ENCODE measurements at regions not wholly inside any gene's neighbourhood (a gene's known extent, or its start where the extent isn't known, plus 50 kb on each side); places are given as distances from the start of the nearest gene placed in this dataset.

DNA sequence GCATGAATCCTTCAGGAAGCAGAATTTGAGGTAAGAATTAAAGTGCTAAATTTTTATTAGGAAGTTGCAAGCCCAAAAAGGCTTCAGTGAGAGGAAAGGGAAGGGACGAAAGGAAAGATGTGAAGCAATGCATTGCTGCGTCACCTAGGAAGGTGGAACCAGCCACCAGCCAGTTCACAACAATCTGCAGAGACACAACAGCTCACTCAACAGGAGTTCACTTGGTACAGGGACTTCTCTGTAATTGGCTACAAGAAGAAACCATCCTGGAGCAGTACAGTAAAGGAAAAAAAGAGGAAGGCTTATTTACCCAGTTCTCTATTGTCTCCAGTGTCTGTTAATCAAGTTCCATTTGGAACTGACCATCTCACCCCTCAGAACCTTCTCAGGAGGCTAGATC is 157.6 kb downstream of the HNRNPD start:
- Mint-ChIP-seq H3K4me3 (ENCODE audit: unreplicated experiment) (no peak overlapping the region), H3K27me3 (ENCODE audit: low read depth) (peaks cover 28% of the 10 kb centered on the region), H3K4me1 (ENCODE audit: low read depth) (no peaks in the 10 kb centered on the region), H3K36me3 (ENCODE audit: low read depth) (no peaks in the 10 kb centered on the region), H3K27ac (ENCODE audit: unreplicated experiment) (no peak overlapping the region), H3K9me3 (ENCODE audit: low read depth) (no peaks in the 10 kb centered on the region)
- no peak for DNase-seq (ENCODE audit: low spot score)
- TF ChIP-seq, protein P1, sequence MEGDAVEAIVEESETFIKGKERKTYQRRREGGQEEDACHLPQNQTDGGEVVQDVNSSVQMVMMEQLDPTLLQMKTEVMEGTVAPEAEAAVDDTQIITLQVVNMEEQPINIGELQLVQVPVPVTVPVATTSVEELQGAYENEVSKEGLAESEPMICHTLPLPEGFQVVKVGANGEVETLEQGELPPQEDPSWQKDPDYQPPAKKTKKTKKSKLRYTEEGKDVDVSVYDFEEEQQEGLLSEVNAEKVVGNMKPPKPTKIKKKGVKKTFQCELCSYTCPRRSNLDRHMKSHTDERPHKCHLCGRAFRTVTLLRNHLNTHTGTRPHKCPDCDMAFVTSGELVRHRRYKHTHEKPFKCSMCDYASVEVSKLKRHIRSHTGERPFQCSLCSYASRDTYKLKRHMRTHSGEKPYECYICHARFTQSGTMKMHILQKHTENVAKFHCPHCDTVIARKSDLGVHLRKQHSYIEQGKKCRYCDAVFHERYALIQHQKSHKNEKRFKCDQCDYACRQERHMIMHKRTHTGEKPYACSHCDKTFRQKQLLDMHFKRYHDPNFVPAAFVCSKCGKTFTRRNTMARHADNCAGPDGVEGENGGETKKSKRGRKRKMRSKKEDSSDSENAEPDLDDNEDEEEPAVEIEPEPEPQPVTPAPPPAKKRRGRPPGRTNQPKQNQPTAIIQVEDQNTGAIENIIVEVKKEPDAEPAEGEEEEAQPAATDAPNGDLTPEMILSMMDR (IDR thresholded peaks at IDR 0.05), result no peak

DNA sequence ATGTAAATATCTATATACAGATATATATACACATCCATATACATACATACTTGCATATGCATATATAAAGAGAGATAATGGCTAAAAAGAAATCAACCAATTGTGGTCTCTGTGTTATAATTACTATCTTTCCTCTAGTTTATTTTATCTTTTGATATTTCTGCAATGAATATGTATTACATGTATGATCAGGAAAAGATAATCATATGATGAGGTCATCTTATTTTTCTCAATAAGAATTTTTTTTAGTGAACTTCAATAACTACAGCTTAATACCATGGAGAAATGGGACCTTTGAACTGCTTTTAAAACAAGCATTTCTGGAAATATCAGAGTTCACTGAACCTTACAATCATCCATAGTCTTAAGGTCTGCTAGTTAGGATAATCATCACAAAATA is 158.0 kb downstream of the HNRNPD start:
- H3K4me1 Mint-ChIP-seq (ENCODE audit: low read depth), result no peaks in the 10 kb centered on the region
- no peaks in the 10 kb centered on the region for H3K36me3 Mint-ChIP-seq (ENCODE audit: low read depth)
- no peak for DNase-seq (ENCODE audit: low spot score)
- no peak overlapping the region for H3K27ac Mint-ChIP-seq (ENCODE audit: unreplicated experiment)
- no peaks in the 10 kb centered on the region for H3K9me3 Mint-ChIP-seq (ENCODE audit: low read depth)
- no peak overlapping the region for H3K4me3 Mint-ChIP-seq (ENCODE audit: unreplicated experiment)
- TF ChIP-seq, protein P1 (IDR thresholded peaks at IDR 0.05), result no peak
- peaks cover 32% of the 10 kb centered on the region for H3K27me3 Mint-ChIP-seq (ENCODE audit: low read depth)

DNA sequence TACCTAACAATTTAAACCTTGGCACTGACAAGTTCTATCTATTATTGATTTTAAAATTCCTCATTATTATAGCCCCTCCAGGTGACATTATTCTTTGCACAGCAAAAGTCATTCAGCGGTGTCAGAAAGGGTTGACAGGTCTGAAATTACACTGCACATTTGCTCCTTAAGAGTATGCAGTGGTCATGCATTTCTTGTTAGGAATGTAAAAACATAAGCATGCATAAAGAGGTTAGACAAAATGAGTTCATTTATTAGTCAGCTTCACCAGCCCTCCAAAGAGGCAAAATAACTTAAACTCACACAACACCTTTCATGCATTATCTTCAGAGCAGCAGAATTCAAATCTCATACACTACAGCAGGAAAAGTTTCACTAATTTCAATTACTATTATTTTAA is 158.8 kb downstream of the HNRNPD start:
- no peak for DNase-seq (ENCODE audit: low spot score)
- Mint-ChIP-seq H3K4me3 (ENCODE audit: unreplicated experiment) (no peak overlapping the region), H3K9me3 (ENCODE audit: low read depth) (no peaks in the 10 kb centered on the region), H3K36me3 (ENCODE audit: low read depth) (no peaks in the 10 kb centered on the region), H3K27ac (ENCODE audit: unreplicated experiment) (no peak overlapping the region), H3K27me3 (ENCODE audit: low read depth) (peaks cover 32% of the 10 kb centered on the region), H3K4me1 (ENCODE audit: low read depth) (no peaks in the 10 kb centered on the region)
- TF ChIP-seq, protein P1 (IDR thresholded peaks at IDR 0.05), result no peak

DNA sequence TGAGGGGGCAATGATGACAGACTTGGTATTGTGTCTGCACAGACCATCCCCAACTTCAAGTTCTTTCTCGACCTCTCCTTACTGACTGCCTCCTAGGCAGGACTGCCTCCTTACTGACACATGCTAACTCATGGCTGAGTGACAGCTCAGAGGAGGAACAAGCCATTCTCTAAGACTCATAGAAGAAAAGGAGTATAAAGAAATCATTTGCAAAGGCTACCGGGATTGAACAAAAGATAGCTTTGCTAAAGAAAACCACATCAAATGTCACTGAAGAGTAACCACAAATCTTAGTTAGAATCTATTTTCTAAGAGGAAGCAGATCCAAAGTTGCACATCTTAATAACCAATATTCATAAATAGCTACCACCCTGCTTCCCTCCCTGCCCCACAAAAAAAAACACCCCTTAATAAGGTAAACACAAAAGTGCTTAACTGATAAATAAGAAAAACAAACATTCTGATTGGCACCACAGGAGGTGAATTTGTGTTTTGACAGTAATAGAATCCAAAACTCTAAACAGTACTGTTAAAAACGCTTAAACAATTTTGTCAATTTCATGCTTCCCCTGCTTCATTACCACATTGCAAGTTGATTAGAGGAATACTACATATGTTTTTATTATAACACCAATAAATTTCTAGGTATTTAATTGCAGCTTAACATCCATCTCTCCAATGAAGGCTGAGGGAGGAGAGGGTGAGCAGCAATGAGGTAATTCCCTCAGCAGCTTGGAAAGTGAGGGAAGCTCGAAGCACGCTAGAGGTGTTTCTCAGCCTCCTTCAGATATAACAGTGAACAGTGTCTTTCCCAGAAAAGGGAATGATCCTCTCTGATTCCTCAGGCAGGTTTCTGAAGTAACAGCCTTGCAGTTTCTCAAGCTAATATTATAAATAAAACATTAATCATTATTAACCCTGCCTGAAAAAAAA is 160.0 kb downstream of the HNRNPD start:
- TF ChIP-seq, protein P1 (IDR thresholded peaks at IDR 0.05), result no peak
- Mint-ChIP-seq H3K4me1 (ENCODE audit: low read depth) (no peaks in the 10 kb centered on the region), H3K9me3 (ENCODE audit: low read depth) (no peaks in the 10 kb centered on the region), H3K27ac (ENCODE audit: unreplicated experiment) (no peak overlapping the region), H3K4me3 (ENCODE audit: unreplicated experiment) (no peak overlapping the region), H3K36me3 (ENCODE audit: low read depth) (no peaks in the 10 kb centered on the region), H3K27me3 (ENCODE audit: low read depth) (peaks cover 29% of the 10 kb centered on the region)
- no peak for DNase-seq (ENCODE audit: low spot score)

DNA sequence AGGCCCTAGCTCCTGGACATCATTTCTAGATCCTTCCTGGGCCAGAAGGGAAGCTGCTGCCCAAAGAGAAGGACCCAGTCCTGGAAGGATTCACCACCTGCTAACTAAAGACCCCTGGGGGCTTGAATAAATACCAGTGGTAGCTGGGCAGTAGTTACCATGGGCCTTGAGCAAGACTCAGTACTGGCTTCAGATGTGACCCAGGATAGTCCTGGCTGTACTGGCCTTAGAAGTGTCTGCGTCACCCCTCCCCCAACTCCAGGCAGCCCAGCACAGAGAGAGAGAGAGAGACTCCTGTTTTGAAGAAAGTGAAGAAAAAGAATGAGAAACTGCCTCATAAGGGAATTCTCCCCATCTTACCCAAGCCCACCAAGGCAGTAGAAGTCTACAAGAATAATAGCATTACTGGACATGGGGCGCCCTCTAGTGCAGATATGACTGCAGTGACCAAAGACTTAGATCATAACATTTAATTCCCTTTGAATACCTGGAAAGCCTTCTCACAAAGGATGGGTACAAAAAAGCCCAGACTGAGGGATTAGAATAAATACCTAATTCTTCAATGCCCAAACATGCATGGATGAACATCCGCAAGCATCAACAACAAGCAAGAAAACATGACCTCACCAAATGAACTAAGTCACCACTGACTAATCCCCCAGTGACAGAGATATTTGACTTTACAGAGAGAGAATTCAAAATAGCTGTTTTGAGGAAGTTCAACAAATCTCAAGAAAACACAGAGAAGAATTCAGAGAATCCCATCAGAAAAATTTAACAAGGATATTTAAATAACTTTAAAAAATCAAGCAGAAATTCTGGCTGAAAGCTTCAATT is 171.8 kb downstream of the HNRNPD start:
- no peak for DNase-seq (ENCODE audit: low spot score)
- H3K4me3 Mint-ChIP-seq (ENCODE audit: unreplicated experiment), result no peak overlapping the region
- H3K27ac Mint-ChIP-seq (ENCODE audit: unreplicated experiment), result no peak overlapping the region
- TF ChIP-seq, protein P1 (IDR thresholded peaks at IDR 0.05), result peak; percentile 76
- H3K4me1 Mint-ChIP-seq (ENCODE audit: low read depth), result no peaks in the 10 kb centered on the region
- H3K36me3 Mint-ChIP-seq (ENCODE audit: low read depth), result no peaks in the 10 kb centered on the region
- peaks cover 11% of the 10 kb centered on the region for H3K27me3 Mint-ChIP-seq (ENCODE audit: low read depth)
- H3K9me3 Mint-ChIP-seq (ENCODE audit: low read depth), result peaks cover 14% of the 10 kb centered on the region

All from chondrocyte (in vitro differentiated cells).